PC-3 (cell line): ENCODE measurements at regions not wholly inside any gene's neighbourhood (a gene's known extent, or its start where the extent isn't known, plus 50 kb on each side); places are given as distances from the start of the nearest gene placed in this dataset.

Source experiments
- EZH2 ChIP-seq: fragments of 300-600 bp; sonication (generic); IDR thresholded peaks from one replicate; pipeline ENCODE4 v1.6.1; 2017; ENCODE audit warnings: antibody characterized with exemption, mild to moderate bottlenecking, low read length; ENCODE audit not compliant: unreplicated experiment
- EZH2phosphoT487 ChIP-seq: fragments of 300-600 bp; sonication (generic); IDR thresholded peaks from 2 replicates; pipeline ENCODE4 v1.6.1; 2018; ENCODE audit warnings: mild to moderate bottlenecking, antibody characterized with exemption, low read length, borderline replicate concordance
- TF ChIP-seq, protein P1 (sequence below): fragments of 300-600 bp; sonication (generic); conservative IDR thresholded peaks from 2 replicates; pipeline ENCODE4 v1.5.1; 2017; ENCODE audit warnings: antibody characterized with exemption, low read depth, mild to moderate bottlenecking, low read length

DNA sequence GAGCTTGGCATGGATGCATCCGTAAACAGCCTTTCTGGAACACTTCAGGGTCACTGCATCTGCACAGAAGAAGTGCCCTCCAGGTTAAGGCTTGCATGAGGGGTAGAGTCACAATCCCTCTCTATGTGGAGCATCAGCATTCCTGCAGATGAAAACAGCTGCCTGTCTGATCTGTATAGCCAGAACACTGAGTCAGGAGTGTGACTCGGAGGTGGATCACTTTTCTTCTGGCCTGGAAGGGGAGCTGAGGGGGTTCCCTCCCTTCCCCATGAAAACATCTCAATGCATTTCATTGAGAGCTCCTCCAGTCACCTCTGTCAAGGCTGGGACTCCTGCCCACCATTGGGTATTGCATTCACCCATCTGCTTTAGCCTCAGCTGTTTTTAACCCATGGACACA, 72.5 kb upstream of the SERPINE2 start:
- TF ChIP-seq EZH2 (no peak), EZH2phosphoT487 (no peak)
- TF ChIP-seq, protein P1, sequence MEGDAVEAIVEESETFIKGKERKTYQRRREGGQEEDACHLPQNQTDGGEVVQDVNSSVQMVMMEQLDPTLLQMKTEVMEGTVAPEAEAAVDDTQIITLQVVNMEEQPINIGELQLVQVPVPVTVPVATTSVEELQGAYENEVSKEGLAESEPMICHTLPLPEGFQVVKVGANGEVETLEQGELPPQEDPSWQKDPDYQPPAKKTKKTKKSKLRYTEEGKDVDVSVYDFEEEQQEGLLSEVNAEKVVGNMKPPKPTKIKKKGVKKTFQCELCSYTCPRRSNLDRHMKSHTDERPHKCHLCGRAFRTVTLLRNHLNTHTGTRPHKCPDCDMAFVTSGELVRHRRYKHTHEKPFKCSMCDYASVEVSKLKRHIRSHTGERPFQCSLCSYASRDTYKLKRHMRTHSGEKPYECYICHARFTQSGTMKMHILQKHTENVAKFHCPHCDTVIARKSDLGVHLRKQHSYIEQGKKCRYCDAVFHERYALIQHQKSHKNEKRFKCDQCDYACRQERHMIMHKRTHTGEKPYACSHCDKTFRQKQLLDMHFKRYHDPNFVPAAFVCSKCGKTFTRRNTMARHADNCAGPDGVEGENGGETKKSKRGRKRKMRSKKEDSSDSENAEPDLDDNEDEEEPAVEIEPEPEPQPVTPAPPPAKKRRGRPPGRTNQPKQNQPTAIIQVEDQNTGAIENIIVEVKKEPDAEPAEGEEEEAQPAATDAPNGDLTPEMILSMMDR: no peak
